ENCODE measurements at regions not wholly inside any gene's neighbourhood (a gene's known extent, or its start where the extent isn't known, plus 50 kb on each side); places are given as distances from the start of the nearest gene placed in this dataset.

DNA sequence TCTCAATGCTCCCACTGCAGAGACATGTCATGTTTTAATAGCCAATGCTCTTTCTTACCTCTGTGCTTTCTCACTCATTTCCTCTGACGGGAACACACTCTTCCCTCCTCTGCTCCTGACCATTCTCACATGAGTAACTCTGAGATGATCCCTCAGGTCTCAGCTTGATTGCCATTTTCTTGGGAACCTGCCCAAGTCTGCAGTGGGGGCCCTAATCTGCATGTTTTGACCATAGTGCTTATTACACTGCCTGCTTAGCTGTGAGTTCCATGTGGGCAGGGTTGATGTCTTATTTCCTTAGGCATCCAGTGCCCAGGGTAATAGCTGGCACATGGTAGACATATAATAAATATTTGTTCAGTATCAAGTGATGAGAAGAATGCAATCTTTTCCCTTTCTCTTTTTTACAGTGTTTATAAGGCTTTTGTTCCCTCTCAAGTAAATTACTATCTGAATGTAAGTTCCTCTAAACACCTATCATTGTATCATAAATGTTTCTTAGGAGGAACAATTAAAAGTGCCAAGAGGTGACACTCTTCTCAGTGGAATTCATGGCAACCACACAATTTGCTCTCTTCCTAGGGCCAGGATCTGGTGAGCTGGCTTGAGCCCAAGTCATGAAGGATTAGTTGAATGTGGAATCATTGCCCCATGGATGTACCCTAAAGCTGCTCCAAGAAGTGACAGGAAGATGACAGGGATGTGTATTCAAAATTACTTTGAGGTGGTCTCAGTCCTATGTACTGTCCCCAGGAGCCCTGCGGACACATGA lies 485.4 kb upstream of the USP24 start:
- TF ChIP-seq EZH2 (IDR thresholded peaks at IDR 0.05; ENCODE audit: low read length, missing control alignments) = no peak
- TF ChIP-seq, protein P1, sequence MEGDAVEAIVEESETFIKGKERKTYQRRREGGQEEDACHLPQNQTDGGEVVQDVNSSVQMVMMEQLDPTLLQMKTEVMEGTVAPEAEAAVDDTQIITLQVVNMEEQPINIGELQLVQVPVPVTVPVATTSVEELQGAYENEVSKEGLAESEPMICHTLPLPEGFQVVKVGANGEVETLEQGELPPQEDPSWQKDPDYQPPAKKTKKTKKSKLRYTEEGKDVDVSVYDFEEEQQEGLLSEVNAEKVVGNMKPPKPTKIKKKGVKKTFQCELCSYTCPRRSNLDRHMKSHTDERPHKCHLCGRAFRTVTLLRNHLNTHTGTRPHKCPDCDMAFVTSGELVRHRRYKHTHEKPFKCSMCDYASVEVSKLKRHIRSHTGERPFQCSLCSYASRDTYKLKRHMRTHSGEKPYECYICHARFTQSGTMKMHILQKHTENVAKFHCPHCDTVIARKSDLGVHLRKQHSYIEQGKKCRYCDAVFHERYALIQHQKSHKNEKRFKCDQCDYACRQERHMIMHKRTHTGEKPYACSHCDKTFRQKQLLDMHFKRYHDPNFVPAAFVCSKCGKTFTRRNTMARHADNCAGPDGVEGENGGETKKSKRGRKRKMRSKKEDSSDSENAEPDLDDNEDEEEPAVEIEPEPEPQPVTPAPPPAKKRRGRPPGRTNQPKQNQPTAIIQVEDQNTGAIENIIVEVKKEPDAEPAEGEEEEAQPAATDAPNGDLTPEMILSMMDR (conservative IDR thresholded peaks at IDR 0.05 in 1 of 2, IDR thresholded peaks at IDR 0.05 in 1 of 2; ENCODE audit: low read depth in 1 of 2, low read length in 2 of 2) = no peak
